GM18867 (cell line): ENCODE measurements at regions not wholly inside any gene's neighbourhood (a gene's known extent, or its start where the extent isn't known, plus 50 kb on each side); places are given as distances from the start of the nearest gene placed in this dataset.

Source experiments
- ATAC-seq: cut with Tn5 transposase; IDR thresholded peaks from one replicate; pipeline ENCODE4 v1.9.1; 2021; ENCODE audit warnings: mild to moderate bottlenecking, moderate library complexity; ENCODE audit not compliant: unreplicated experiment

- no peak for ATAC-seq
Observed at GRCh38 chr4:67125636-67126514, 419.4 kb downstream of the CENPC start.

GRCh38 chr4:67124716-67125115 lies 420.6 kb downstream of the CENPC start:
- ATAC-seq: no peak

- no peak for ATAC-seq
Observed at GRCh38 chr4:67122029-67122428, 423.3 kb downstream of the CENPC start.

- ATAC-seq: no peak
Observed at GRCh38 chr4:67120369-67120768, 424.9 kb downstream of the CENPC start.

GRCh38 chr4:67109276-67109675 lies 436.0 kb downstream of the CENPC start:
- ATAC-seq: peak; percentile 65

- ATAC-seq: no peak
Observed at GRCh38 chr4:67106861-67107460, 438.3 kb downstream of the CENPC start.

GRCh38 chr4:67104145-67104544 lies 441.2 kb downstream of the CENPC start:
- ATAC-seq: no peak

- no peak for ATAC-seq
Observed at GRCh38 chr4:67103001-67103747, 442.1 kb downstream of the CENPC start.

- no peak for ATAC-seq
Observed at GRCh38 chr4:67101612-67102011, 443.7 kb downstream of the CENPC start.

- ATAC-seq: no peak
Observed at GRCh38 chr4:67092351-67092750, 453.0 kb downstream of the CENPC start.

GRCh38 chr4:67091673-67092072 lies 453.6 kb downstream of the CENPC start:
- ATAC-seq: no peak

- peak; percentile 95 for ATAC-seq
Observed at GRCh38 chr4:67087897-67088296, 457.4 kb downstream of the CENPC start.

GRCh38 chr4:67084783-67085182 lies 460.5 kb downstream of the CENPC start:
- ATAC-seq: no peak

- no peak for ATAC-seq
Observed at GRCh38 chr4:67083496-67083895, 461.8 kb downstream of the CENPC start.

- no peak for ATAC-seq
Observed at GRCh38 chr4:67082746-67083145, 462.6 kb downstream of the CENPC start.

- ATAC-seq: no peak
Observed at GRCh38 chr4:67080046-67080557, 465.2 kb downstream of the CENPC start.

- ATAC-seq: no peak
Observed at GRCh38 chr4:67071641-67072040, 473.7 kb downstream of the CENPC start.

GRCh38 chr4:67055319-67055718 lies 490.0 kb downstream of the CENPC start:
- no peak for ATAC-seq

- no peak for ATAC-seq
Observed at GRCh38 chr4:67054896-67055295, 490.4 kb downstream of the CENPC start.

- no peak for ATAC-seq
Observed at GRCh38 chr4:67052814-67053675, 492.3 kb downstream of the CENPC start.
